Activated CD4-positive, alpha-beta T cell treated with anti-CD3 and anti-CD28 coated beads, Interleukin-2, amount 10 ng/mL, durations not matched to agents 7 days and 5 days (primary cell): ENCODE measurements at regions not wholly inside any gene's neighbourhood (a gene's known extent, or its start where the extent isn't known, plus 50 kb on each side); places are given as distances from the start of the nearest gene placed in this dataset.

Experiments used
- CTCF ChIA-PET: fragments of 350-600 bp; sonication (Branson Sonifier 250); formaldehyde crosslinking; loops from one replicate; lab custom pipeline; 2021; ENCODE audit warnings: antibody characterized with exemption; lab: Charles Lee
- POLR2A ChIA-PET: fragments of 350-600 bp; sonication (Branson Sonifier 250); formaldehyde crosslinking; loops from one replicate; lab custom pipeline; 2021; ENCODE audit warnings: antibody characterized with exemption; lab: Charles Lee
- DNase-seq: peaks from one replicate; pipeline ENCODE4 v3.0.0-alpha.2; 2020
- H3K27ac Mint-ChIP-seq: one replicate; pipeline ENCODE4 v1.8.0; 2021; ENCODE audit warnings: mild to moderate bottlenecking, moderate library complexity, mixed read lengths
- H3K27me3 Mint-ChIP-seq: one replicate; pipeline ENCODE4 v1.8.0; 2021; ENCODE audit warnings: mixed read lengths
- H3K36me3 Mint-ChIP-seq: one replicate; pipeline ENCODE4 v1.8.0; 2021; ENCODE audit warnings: low read depth, mixed read lengths
- H3K4me1 Mint-ChIP-seq: one replicate; pipeline ENCODE4 v1.8.0; 2021; ENCODE audit warnings: mixed read lengths
- H3K4me3 Mint-ChIP-seq: one replicate; pipeline ENCODE4 v1.8.0; 2021; ENCODE audit warnings: mild to moderate bottlenecking, moderate library complexity, mixed read lengths
- H3K9me3 Mint-ChIP-seq: one replicate; pipeline ENCODE4 v1.8.0; 2021; ENCODE audit warnings: mixed read lengths

DNA sequence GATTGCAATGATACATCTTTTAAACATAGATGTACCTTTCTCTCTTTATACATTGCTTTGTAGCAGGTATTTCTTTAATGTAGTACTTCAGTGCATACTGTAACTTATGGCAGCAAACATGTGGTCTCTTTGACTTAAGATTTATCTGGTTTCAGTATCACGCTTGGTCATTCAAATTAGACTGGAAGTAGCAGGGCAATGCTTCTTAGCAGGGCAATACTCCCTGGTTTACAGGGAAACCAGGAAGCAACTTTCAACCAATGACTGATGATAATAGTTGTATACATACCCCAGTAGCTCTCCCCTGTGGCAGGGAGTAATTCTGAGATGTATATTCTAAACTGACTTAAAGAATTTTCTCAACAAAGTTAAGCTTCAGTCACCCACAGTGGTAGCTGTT is 761.1 kb upstream of the CDH10 start:
- CTCF ChIA-PET, result no interaction called here
- no peaks in the 10 kb centered on the region for H3K36me3 Mint-ChIP-seq
- H3K27ac Mint-ChIP-seq, result no peak overlapping the region
- H3K4me1 Mint-ChIP-seq, result no peaks in the 10 kb centered on the region
- H3K9me3 Mint-ChIP-seq, result peaks cover 6% of the 10 kb centered on the region
- POLR2A ChIA-PET, result no interaction called here
- no peak overlapping the region for H3K4me3 Mint-ChIP-seq
- DNase-seq, result no peak
- no peaks in the 10 kb centered on the region for H3K27me3 Mint-ChIP-seq

DNA sequence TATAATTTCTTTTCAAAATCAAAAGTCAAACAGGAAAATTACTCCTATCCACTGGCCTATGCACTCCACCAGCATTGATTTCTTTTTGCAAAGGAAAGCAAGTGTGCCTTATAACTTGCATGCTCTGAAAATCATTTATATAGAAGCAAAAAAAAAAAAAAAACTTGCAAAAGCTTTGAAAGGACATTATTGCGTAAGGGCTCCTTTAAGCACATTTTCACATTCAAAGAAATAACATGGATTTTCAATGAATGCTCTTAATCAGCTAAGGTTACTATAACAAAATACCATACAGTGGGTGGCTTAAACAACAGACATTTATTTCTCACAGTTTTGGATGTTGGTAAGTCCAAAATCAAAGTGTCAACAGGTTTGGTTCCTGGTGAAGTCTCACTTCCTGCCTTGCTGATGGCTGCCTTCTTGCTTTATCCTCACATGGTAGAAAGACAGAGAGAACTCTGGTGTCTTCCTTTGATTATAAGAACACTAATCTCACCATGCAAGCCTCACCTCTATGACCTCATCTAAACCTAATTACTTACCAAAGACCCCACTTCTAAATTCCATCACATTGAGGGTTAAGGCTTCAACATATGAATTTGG is 755.2 kb upstream of the CDH10 start:
- H3K9me3 Mint-ChIP-seq, result peaks cover 11% of the 10 kb centered on the region
- no peaks in the 10 kb centered on the region for H3K27me3 Mint-ChIP-seq
- POLR2A ChIA-PET, result no interaction called here
- H3K36me3 Mint-ChIP-seq, result no peaks in the 10 kb centered on the region
- H3K4me3 Mint-ChIP-seq, result no peak overlapping the region
- no peak for DNase-seq
- H3K4me1 Mint-ChIP-seq, result no peaks in the 10 kb centered on the region
- H3K27ac Mint-ChIP-seq, result no peak overlapping the region
- CTCF ChIA-PET, result no interaction called here

DNA sequence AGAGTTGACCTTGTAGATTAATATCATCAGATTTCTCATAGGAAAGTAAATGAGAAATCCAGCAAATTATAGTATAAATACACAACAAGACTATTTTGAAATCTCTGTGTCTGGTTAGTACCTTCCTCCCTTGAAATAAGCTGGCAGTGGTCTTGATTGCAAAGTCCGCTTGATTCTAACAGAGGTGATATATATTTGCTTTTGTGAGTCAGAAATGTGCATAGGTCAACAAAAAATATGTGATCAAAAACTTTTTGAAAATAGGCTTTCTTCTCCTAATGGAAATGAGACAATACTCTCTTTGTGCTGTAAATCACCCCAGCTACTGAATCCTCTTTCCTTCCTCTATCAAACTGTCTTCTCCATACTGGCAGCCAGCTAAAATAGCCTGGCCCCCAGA is 749.2 kb upstream of the CDH10 start:
- POLR2A ChIA-PET, result no interaction called here
- no peak for DNase-seq
- Mint-ChIP-seq H3K4me1 (no peaks in the 10 kb centered on the region), H3K27ac (no peak overlapping the region), H3K27me3 (no peaks in the 10 kb centered on the region), H3K9me3 (peaks cover 21% of the 10 kb centered on the region), H3K36me3 (no peaks in the 10 kb centered on the region), H3K4me3 (no peak overlapping the region)
- CTCF ChIA-PET, result no interaction called here

DNA sequence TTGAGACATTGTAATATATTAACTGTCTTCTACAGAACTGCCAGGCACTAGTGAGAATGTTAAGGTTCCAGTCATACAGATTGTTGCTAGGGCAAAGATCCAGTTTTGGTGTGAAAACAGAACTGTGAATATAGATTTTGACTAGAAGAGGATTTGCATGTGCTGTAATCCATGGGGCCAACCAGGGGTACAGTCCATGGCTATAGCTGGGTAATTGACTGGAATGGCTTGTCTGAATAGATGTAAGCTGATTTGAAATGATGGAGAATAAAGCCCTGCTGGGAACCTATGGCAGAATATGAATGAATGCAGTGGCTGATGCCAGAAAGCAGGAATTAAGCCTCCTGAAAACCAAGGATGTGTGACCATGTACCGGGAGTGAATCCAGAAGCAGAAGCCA is 748.5 kb upstream of the CDH10 start:
- CTCF ChIA-PET, result no interaction called here
- peaks cover 21% of the 10 kb centered on the region for H3K9me3 Mint-ChIP-seq
- H3K4me3 Mint-ChIP-seq, result no peak overlapping the region
- POLR2A ChIA-PET, result no interaction called here
- H3K27ac Mint-ChIP-seq, result no peak overlapping the region
- H3K27me3 Mint-ChIP-seq, result no peaks in the 10 kb centered on the region
- no peak for DNase-seq
- H3K4me1 Mint-ChIP-seq, result no peaks in the 10 kb centered on the region
- no peaks in the 10 kb centered on the region for H3K36me3 Mint-ChIP-seq

DNA sequence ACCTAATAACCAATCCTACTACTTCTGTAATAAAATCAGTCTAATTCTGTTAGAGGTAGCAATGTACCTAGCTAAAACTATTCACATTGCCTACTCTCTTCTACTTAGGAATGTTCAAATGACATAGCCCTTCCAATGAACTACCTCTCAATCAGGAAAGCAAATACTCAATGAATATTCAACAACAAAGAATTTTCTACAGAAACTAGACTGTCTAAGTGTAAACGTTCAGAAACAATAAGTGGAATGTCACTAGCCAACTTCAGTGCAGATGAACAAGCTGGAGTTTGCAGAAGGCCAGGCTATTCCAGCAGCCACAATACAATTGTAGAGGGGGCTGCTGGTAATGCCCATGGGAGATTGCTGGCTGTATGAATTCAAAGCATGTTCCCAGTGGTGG is 743.2 kb upstream of the CDH10 start:
- no peaks in the 10 kb centered on the region for H3K27me3 Mint-ChIP-seq
- ChIA-PET CTCF (no interaction called here), POLR2A (no interaction called here)
- no peak overlapping the region for H3K4me3 Mint-ChIP-seq
- H3K36me3 Mint-ChIP-seq, result no peaks in the 10 kb centered on the region
- no peaks in the 10 kb centered on the region for H3K4me1 Mint-ChIP-seq
- peaks cover 26% of the 10 kb centered on the region for H3K9me3 Mint-ChIP-seq
- H3K27ac Mint-ChIP-seq, result no peak overlapping the region
- no peak for DNase-seq

DNA sequence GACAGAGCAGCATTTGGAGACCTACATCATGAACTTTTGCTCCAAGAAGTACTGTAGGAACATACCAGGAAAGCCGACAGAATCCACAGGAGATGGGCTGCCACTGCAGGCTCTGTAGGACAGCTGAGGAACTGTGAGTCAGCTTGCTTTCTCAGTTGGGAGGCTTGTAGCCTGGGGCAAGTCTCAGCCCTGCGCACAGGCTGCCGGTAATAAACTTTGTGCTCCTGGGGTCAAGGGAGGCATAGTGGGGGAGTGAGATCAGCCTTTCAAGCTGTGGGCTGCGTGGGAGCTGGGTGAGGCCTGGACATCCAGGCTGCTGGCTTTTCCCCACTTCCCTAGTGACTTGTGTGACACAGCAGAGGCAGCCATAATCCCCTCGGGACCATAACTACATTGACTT is 718.0 kb upstream of the CDH10 start:
- no peak for DNase-seq
- peaks cover 35% of the 10 kb centered on the region for H3K9me3 Mint-ChIP-seq
- no peaks in the 10 kb centered on the region for H3K4me1 Mint-ChIP-seq
- ChIA-PET POLR2A (no interaction called here), CTCF (no interaction called here)
- no peaks in the 10 kb centered on the region for H3K36me3 Mint-ChIP-seq
- H3K27me3 Mint-ChIP-seq, result no peaks in the 10 kb centered on the region
- H3K4me3 Mint-ChIP-seq, result no peak overlapping the region
- H3K27ac Mint-ChIP-seq, result no peak overlapping the region

DNA sequence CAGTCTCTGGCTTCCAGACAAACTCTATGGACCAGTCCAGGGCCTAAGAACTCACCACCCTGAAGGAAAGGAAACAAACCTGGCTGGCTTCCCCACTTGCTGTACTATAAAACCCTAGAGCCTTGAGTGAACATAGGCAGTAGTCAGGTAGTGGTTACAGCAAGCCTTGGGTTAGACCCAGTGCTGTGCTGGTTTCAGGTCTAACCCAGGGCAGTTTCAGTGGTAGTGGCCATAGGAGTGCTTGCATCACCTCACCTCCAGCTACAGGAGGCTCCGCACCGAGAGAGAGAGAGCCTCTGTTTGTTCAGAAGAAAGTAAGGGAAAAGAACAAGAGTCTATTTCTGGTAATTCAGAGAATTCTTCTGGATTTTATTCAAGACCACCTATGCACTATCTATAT is 714.1 kb upstream of the CDH10 start:
- Mint-ChIP-seq H3K4me3 (no peak overlapping the region), H3K4me1 (no peaks in the 10 kb centered on the region), H3K36me3 (no peaks in the 10 kb centered on the region), H3K27me3 (no peaks in the 10 kb centered on the region), H3K27ac (no peak overlapping the region), H3K9me3 (peaks cover 28% of the 10 kb centered on the region)
- ChIA-PET CTCF (no interaction called here), POLR2A (no interaction called here)
- no peak for DNase-seq

DNA sequence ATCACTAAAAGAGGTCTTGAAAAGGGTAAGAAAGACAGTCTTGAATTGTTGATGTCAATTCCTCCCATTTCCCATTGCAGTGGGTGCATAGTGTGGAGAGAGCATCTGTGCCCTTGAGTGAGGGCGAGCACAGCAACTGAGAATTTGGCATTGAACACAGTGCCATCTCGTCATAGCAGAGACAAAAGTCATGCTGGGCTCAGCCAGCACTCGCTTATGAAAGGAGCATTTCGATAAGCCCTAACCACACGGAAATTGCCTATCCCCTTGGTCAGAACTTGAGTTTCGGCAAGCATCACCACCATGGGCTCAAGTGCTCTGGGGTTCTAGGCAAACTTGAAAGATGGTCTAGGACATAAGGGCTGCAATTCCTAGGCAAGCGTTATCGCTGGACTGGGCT is 712.8 kb upstream of the CDH10 start:
- no peak for DNase-seq
- Mint-ChIP-seq H3K9me3 (peaks cover 26% of the 10 kb centered on the region), H3K27ac (no peak overlapping the region), H3K4me1 (no peaks in the 10 kb centered on the region), H3K4me3 (no peak overlapping the region), H3K27me3 (no peaks in the 10 kb centered on the region), H3K36me3 (no peaks in the 10 kb centered on the region)
- ChIA-PET POLR2A (no interaction called here), CTCF (no interaction called here)

DNA sequence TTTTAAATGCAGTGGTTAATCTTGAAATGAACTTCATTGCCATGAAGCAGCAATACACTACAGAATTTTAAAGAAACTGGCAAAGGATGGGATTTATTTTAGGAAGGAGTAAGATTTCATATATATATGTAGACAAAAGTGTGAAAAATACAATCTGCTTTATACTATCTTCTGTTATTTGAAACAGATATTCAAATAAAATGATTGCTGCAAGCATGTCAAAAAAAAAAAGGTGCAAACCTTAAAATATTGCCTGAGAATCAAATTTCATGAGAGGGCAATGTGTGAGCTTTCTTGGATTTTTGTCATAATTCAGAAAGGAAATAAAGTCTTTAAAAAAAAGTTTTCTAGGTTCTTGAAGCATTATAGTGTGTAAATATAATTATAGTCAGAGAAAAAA is 705.0 kb upstream of the CDH10 start:
- CTCF ChIA-PET, result interaction anchor here (0.6 kb wide), 1 partner anchor 1938 kb away, joined by 3 read pairs; no protein-coding TSS in a partner anchor
- H3K27ac Mint-ChIP-seq, result no peak overlapping the region

DNA sequence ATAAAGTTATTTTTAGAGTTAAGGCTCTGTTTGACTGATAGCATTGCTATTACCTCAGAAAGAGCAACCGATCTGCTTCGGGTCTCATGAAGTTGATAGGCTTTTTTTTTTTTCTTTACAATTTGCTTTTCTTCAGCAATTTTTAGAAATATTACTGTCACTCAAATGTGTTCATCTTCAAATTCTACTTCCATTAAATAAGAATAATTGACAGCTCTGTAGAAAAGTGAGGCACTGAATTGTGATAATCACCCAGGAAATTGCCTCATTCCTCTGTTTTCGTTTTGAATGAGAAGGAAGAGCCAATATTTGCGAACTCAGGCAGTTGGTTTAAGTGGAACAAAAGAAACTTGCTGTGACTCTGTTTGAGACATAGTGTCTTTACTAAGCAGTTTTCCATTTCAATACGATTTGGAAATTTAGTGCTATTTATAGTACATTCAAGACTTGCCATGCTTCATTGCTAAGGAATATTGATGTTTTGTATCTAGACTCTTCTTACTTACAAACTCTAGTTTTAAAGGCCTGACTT is 700.5 kb upstream of the CDH10 start:
- Mint-ChIP-seq H3K36me3 (no peaks in the 10 kb centered on the region), H3K9me3 (peaks cover 21% of the 10 kb centered on the region), H3K27me3 (no peaks in the 10 kb centered on the region), H3K4me3 (no peak overlapping the region), H3K27ac (no peak overlapping the region), H3K4me1 (no peaks in the 10 kb centered on the region)
- CTCF ChIA-PET, result no interaction called here
- DNase-seq, result no peak
- POLR2A ChIA-PET, result no interaction called here

More for the DNA sequence above, 705.0 kb upstream of the CDH10 start:
- Mint-ChIP-seq H3K36me3 (no peaks in the 10 kb centered on the region), H3K4me3 (no peak overlapping the region), H3K27me3 (no peaks in the 10 kb centered on the region), H3K9me3 (peaks cover 12% of the 10 kb centered on the region), H3K4me1 (no peaks in the 10 kb centered on the region)
- POLR2A ChIA-PET, result no interaction called here
- no peak for DNase-seq

DNA sequence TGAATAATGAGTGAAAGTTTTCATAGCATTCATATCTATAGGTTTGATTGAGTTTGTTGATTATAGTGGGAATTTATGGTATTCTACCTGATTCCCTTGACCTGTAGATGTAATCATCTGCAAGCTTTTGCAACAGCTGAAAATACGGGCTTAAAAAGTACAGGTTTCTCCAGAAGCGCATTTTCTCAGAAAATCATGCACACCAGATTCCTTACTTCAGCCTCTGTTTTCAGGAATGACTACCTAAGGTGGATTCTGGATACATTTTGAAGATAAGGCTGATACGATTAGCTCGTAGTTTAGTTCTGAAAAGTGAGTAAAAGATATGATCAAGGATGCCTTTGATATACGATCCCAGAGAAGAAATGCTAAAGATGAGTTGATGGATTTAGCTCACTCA is 694.8 kb upstream of the CDH10 start:
- Mint-ChIP-seq H3K36me3 (no peaks in the 10 kb centered on the region), H3K27ac (no peak overlapping the region), H3K27me3 (no peaks in the 10 kb centered on the region), H3K4me1 (no peaks in the 10 kb centered on the region), H3K4me3 (no peak overlapping the region), H3K9me3 (peaks cover 26% of the 10 kb centered on the region)
- ChIA-PET POLR2A (no interaction called here), CTCF (no interaction called here)
- no peak for DNase-seq

DNA sequence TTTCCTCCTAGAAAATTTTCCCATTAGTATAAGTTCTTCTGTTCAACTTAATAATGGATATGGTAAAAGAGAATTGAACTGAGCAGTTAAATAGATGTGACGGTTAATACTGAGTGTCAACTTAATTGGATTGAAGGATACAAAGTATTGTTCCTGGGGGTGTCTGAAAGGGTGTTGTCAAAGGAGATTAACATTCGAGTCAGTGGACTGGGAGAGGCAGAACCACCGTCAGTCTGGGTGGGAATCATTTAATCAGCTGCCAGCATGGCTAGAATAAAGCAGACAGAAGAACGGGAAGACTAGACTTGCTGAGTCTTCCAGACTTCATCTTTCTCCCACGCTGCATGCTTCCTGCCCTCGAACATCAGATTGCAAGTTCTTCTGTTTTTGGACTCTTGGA is 689.6 kb upstream of the CDH10 start:
- ChIA-PET CTCF (no interaction called here), POLR2A (no interaction called here)
- H3K9me3 Mint-ChIP-seq, result peaks cover 13% of the 10 kb centered on the region
- H3K36me3 Mint-ChIP-seq, result no peaks in the 10 kb centered on the region
- no peak for DNase-seq
- H3K4me3 Mint-ChIP-seq, result no peak overlapping the region
- H3K27ac Mint-ChIP-seq, result no peak overlapping the region
- no peaks in the 10 kb centered on the region for H3K27me3 Mint-ChIP-seq
- H3K4me1 Mint-ChIP-seq, result no peaks in the 10 kb centered on the region

DNA sequence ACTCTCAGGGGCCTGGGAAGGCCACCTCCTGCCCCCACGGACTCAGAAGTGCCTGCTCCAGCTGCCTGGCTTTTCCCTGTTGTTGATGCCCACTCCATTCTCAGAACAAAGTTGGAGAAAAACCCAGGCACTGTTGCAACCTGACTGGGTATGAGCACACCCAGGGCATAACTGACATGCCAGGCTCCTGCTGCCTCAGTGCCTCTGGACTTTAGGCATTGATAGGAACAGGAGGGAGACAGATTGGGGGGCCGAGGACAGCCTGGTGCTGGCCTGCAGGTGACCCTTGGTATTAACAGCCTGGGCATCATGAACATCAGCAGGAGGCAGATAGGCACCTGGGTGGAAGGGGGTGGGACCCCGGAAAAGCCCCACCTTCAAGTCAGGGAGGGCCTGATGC is 685.9 kb upstream of the CDH10 start:
- ChIA-PET CTCF (no interaction called here), POLR2A (no interaction called here)
- Mint-ChIP-seq H3K36me3 (no peaks in the 10 kb centered on the region), H3K27ac (no peak overlapping the region), H3K4me1 (no peaks in the 10 kb centered on the region), H3K4me3 (no peak overlapping the region), H3K9me3 (peaks cover 14% of the 10 kb centered on the region), H3K27me3 (no peaks in the 10 kb centered on the region)
- DNase-seq, result no peak

DNA sequence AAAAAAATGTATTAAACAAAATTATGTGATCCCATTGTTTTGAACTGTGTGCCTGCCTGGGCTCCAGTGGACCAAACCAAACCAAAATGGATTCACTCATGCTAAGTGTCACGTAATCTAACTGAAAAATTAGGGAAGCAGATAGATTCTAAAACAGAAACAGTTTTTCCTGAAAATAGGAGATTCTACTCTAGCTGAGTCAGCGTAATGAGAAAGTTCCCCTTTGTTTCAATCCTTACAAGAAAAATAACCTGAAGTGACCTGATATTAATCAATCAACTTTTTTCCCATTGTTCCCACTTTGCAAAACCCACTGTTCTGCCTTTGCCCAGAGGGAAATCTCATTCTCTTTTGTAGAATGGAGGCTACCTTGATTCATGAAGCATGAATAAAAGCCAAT is 682.4 kb upstream of the CDH10 start:
- Mint-ChIP-seq H3K9me3 (peaks cover 10% of the 10 kb centered on the region), H3K27ac (no peak overlapping the region), H3K4me3 (no peak overlapping the region), H3K27me3 (no peaks in the 10 kb centered on the region), H3K4me1 (no peaks in the 10 kb centered on the region), H3K36me3 (no peaks in the 10 kb centered on the region)
- DNase-seq, result no peak
- ChIA-PET POLR2A (no interaction called here), CTCF (no interaction called here)
